Epithelial cell of proximal tubule (primary cell): ENCODE measurements at regions not wholly inside any gene's neighbourhood (a gene's known extent, or its start where the extent isn't known, plus 50 kb on each side); places are given as distances from the start of the nearest gene placed in this dataset.

Experiments
- DNase-seq: peaks from one replicate; pipeline ENCODE4 v3.0.0-alpha.2; 2011; ENCODE audit warnings: low read depth
- H3K4me3 ChIP-seq: 2 replicates; pipeline ENCODE4 v1.5.1; 2011; ENCODE audit warnings: low read depth, mild to moderate bottlenecking, low read length
- TF ChIP-seq, protein P1 (sequence below): conservative IDR thresholded peaks from 2 replicates; pipeline ENCODE4 v1.5.1; 2012; ENCODE audit warnings: low read depth, mild to moderate bottlenecking, low read length

- TF ChIP-seq, protein P1, sequence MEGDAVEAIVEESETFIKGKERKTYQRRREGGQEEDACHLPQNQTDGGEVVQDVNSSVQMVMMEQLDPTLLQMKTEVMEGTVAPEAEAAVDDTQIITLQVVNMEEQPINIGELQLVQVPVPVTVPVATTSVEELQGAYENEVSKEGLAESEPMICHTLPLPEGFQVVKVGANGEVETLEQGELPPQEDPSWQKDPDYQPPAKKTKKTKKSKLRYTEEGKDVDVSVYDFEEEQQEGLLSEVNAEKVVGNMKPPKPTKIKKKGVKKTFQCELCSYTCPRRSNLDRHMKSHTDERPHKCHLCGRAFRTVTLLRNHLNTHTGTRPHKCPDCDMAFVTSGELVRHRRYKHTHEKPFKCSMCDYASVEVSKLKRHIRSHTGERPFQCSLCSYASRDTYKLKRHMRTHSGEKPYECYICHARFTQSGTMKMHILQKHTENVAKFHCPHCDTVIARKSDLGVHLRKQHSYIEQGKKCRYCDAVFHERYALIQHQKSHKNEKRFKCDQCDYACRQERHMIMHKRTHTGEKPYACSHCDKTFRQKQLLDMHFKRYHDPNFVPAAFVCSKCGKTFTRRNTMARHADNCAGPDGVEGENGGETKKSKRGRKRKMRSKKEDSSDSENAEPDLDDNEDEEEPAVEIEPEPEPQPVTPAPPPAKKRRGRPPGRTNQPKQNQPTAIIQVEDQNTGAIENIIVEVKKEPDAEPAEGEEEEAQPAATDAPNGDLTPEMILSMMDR, result no peak
- H3K4me3 ChIP-seq, result no peak overlapping the region
- no peak for DNase-seq
Observed at GRCh38 chr4:117801756-117802155, 232.5 kb upstream of the NDST3 start.

GRCh38 chr4:117811731-117812130 lies 222.6 kb upstream of the NDST3 start:
- TF ChIP-seq, protein P1, result no peak
- no peak overlapping the region for H3K4me3 ChIP-seq
- DNase-seq, result no peak

DNA sequence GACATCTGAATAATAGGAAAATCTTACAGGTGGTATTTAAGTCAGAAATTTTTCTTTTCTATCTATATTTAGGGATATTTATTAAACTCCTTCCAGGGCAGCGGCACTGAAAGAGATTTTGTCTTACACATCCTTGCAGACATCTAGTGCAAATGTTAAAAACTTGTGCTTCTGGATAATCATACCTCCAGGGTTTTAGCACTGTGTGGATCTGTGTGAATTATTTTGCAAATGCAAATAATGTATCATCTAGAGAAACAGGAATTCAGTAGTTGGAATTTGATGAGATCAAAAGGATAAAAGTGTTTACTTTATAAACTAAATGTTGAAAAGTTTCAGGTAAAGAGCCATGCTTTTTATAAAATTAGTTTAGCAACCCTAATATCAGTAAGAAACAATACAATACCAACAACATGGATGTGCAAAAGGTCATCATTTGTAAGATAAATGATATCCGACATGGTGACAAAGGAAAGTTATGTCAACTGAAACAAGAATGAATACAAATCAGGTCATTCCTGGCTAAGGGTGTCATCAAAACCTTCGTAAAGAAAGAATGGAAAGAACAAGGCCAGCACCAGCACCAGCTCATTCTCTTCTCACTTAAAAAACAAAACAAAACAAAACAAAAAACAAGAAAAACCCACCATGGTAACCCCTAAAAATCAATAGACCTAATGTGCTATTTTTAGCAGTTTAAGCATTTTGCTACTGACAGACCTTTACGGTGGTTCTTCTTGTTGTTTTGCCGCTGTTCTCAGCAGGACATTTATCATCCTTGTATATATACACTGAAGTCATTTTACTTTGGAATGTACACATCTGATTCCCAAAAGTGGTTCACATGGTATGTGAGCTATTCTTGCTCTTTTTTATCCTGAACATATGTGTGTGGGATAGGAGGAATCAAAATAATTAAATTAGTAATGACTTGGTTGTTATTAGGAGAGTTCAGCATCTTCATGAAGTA lies 219.7 kb upstream of the NDST3 start:
- TF ChIP-seq, protein P1, result no peak
- DNase-seq, result no peak
- no peak overlapping the region for H3K4me3 ChIP-seq

DNA sequence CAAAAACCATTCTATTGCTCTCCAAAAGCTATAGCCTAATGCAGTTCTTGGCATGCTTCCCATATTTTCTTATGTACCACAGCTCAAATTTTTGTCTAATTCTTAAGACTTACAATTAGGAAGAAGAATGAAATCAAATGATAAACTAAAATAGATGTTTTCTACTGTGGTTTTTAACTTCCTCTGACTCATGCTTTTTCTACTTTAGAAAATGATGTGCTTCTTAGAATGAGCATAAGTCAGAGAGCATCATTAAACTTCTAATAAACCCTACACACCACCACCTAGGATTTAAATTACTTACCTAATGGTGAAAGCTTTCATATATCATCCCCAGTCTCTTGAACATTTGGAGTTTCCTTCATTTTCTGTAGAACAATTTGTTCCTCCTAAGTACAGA lies 217.0 kb upstream of the NDST3 start:
- TF ChIP-seq, protein P1, result no peak
- no peak for DNase-seq
- no peak overlapping the region for H3K4me3 ChIP-seq

DNA sequence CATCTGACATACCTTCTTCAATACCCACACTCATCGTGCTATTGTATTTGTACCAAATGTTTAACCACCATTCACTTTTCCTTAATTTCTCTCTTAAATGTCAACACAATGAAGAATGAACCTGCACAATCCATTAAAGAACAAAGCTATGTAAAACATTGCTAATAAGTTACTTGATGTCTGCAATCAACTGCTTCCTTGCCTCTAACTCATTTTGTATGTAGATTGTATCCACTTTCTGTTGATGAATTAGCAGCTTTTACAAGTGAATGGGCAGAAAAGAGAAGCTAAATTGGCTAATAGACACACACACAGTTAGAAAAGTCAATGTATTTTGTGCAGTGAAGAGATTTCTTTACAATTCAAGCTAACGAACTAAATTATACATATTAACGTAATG lies 212.5 kb upstream of the NDST3 start:
- H3K4me3 ChIP-seq, result no peak overlapping the region
- DNase-seq, result no peak
- TF ChIP-seq, protein P1, result no peak

GRCh38 chr4:117823388-117823787 lies 210.9 kb upstream of the NDST3 start:
- no peak for DNase-seq
- no peak overlapping the region for H3K4me3 ChIP-seq
- TF ChIP-seq, protein P1, result no peak

DNA sequence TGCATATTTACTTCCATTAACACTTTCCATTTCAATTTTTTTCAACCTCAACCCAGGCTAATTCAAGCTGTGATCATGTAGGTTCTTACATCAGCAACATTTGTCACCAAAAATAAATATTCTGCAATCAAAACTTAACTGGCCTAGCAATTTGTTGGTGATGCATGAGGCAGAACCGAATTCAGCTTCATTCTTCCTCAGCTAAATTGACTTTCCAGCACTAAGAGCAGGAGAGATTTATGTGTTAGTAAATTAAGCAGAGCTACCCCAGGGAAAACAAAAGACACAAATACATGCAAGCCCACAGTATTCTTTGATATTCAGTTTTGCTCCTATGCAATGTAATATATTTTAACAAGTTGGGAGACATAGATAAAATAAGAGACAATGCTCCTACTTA lies 208.7 kb upstream of the NDST3 start:
- DNase-seq, result no peak
- H3K4me3 ChIP-seq, result no peak overlapping the region
- TF ChIP-seq, protein P1, result no peak
